ENCODE measurements at regions not wholly inside any gene's neighbourhood (a gene's known extent, or its start where the extent isn't known, plus 50 kb on each side); places are given as distances from the start of the nearest gene placed in this dataset.
"Not testable (repeated sequence)": the region's sequence is repeated elsewhere in the genome, so short reads cannot be mapped to it uniquely, and the experiment has no call there.

GRCh38 chr12:19666070-19666469, 226.8 kb downstream of the AEBP2 start:
- no peak for DNase-seq (ENCODE audit: low spot score)

- DNase-seq (ENCODE audit: low spot score): no peak
These were observed 230.5 kb downstream of the AEBP2 start for GRCh38 chr12:19669793-19670192.

GRCh38 chr12:19671695-19672094, 232.4 kb downstream of the AEBP2 start:
- no peak for DNase-seq (ENCODE audit: low spot score)

- DNase-seq (ENCODE audit: low spot score): no peak
These were observed 235.1 kb downstream of the AEBP2 start for GRCh38 chr12:19674437-19674836.

GRCh38 chr12:19675361-19675760, 236.1 kb downstream of the AEBP2 start:
- no peak for DNase-seq (ENCODE audit: low spot score)

- not testable (repeated sequence) for DNase-seq (ENCODE audit: low spot score)
These were observed 239.2 kb downstream of the AEBP2 start for GRCh38 chr12:19678501-19678900.

- DNase-seq (ENCODE audit: low spot score): no peak
These were observed 241.7 kb downstream of the AEBP2 start for GRCh38 chr12:19681007-19681406.

GRCh38 chr12:19683178-19683927, 244.1 kb downstream of the AEBP2 start:
- DNase-seq (ENCODE audit: low spot score): peak; percentile 15

- no peak for DNase-seq (ENCODE audit: low spot score)
These were observed 248.1 kb downstream of the AEBP2 start for GRCh38 chr12:19687371-19687770.

GRCh38 chr12:19688532-19688931, 249.2 kb downstream of the AEBP2 start:
- DNase-seq (ENCODE audit: low spot score): no peak

- DNase-seq (ENCODE audit: low spot score): no peak
These were observed 249.9 kb downstream of the AEBP2 start for GRCh38 chr12:19689226-19689625.

- no peak for DNase-seq (ENCODE audit: low spot score)
These were observed 250.6 kb downstream of the AEBP2 start for GRCh38 chr12:19689801-19690472.

- DNase-seq (ENCODE audit: low spot score): no peak
These were observed 252.8 kb downstream of the AEBP2 start for GRCh38 chr12:19692091-19692490.

GRCh38 chr12:19692566-19692965, 253.3 kb downstream of the AEBP2 start:
- DNase-seq (ENCODE audit: low spot score): no peak

- DNase-seq (ENCODE audit: low spot score): no peak
These were observed 255.3 kb downstream of the AEBP2 start for GRCh38 chr12:19694627-19695026.

GRCh38 chr12:19695244-19696098, 256.2 kb downstream of the AEBP2 start:
- no peak for DNase-seq (ENCODE audit: low spot score)

GRCh38 chr12:19700969-19701368, 261.7 kb downstream of the AEBP2 start:
- DNase-seq (ENCODE audit: low spot score): no peak

- DNase-seq (ENCODE audit: low spot score): no peak
These were observed 265.7 kb downstream of the AEBP2 start for GRCh38 chr12:19704966-19705365.

- DNase-seq (ENCODE audit: low spot score): no peak
These were observed 267.6 kb downstream of the AEBP2 start for GRCh38 chr12:19706936-19707335.

- DNase-seq (ENCODE audit: low spot score): peak; percentile 85
These were observed 268.7 kb downstream of the AEBP2 start for GRCh38 chr12:19707948-19708409.

- DNase-seq (ENCODE audit: low spot score): no peak
These were observed 270.6 kb downstream of the AEBP2 start for GRCh38 chr12:19709889-19710288.
